ENCODE measurements at regions not wholly inside any gene's neighbourhood (a gene's known extent, or its start where the extent isn't known, plus 50 kb on each side); places are given as distances from the start of the nearest gene placed in this dataset.

GRCh38 chr5:125274211-125274610 lies 527.8 kb upstream of the ZNF608 start:
- no TSS peak for BruUV-seq (replicated peaks)
- no peak for DNase-seq
- intact Hi-C loops (cut with micrococcal nuclease; ENCODE audit: unreplicated experiment) = loop anchor here (10.0 kb wide), 1 partner anchor 529 kb away; the partner anchor contains the start of gene ZNF608
- no peaks in the 10 kb centered on the region for H3K27me3 Mint-ChIP-seq (ENCODE audit: unreplicated experiment)
- TF ChIP-seq CTCF (IDR thresholded peaks at IDR 0.05; ENCODE audit: unreplicated experiment) = no peak
- CTCF ChIA-PET = no interaction called here
- no peaks in the 10 kb centered on the region for H3K36me3 Mint-ChIP-seq (ENCODE audit: insufficient read depth, unreplicated experiment)
- peaks cover 3% of the 10 kb centered on the region for H3K9me3 Mint-ChIP-seq (ENCODE audit: low read depth, unreplicated experiment)
- no peak overlapping the region for H3K4me3 Mint-ChIP-seq (ENCODE audit: low read depth, unreplicated experiment)
- H3K27ac Mint-ChIP-seq (ENCODE audit: unreplicated experiment) = no peak overlapping the region
- peaks cover 40% of the 10 kb centered on the region for H3K4me1 Mint-ChIP-seq (ENCODE audit: low read depth, unreplicated experiment)

DNA sequence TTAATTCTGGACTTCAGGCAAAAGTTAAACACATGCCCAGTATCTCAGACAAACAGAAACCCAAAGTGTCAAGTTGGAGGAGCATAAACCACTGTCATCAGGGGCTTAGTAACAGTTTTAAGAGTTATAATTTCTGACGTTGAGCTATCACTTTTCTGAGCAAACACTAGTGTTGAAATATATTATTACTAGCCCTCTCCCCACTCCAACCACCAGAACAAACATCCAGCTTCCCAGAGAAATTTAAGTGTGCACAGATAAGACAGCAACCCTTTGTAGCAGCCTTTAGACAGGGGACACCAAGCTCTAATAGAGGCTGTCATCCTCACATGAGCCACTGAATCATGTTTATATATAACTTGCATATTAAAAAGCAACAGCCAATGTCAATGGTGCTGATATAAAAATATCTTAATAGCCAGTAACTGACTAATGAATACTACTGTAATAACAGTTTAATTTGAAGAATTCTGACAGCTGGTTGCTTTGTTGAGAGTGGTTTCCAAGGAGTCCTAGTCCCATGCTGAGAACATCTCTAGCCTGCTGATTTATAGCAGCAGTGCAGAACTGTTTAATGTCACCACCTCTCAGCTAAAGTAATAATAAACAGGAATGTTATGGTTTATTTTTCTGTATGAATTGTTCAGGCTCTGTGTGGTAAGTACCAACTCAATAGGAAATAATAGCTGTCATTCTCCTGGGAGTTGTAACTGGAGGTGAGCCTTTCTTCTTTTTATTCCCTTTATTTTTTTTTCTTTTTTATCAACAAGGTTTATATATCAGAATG lies 528.7 kb upstream of the ZNF608 start:
- Mint-ChIP-seq H3K4me1 (ENCODE audit: low read depth, unreplicated experiment) (peaks cover 40% of the 10 kb centered on the region), H3K9me3 (ENCODE audit: low read depth, unreplicated experiment) (peaks cover 3% of the 10 kb centered on the region), H3K4me3 (ENCODE audit: low read depth, unreplicated experiment) (no peak overlapping the region), H3K27me3 (ENCODE audit: unreplicated experiment) (no peaks in the 10 kb centered on the region), H3K27ac (ENCODE audit: unreplicated experiment) (no peak overlapping the region), H3K36me3 (ENCODE audit: insufficient read depth, unreplicated experiment) (no peaks in the 10 kb centered on the region)
- intact Hi-C loops (cut with micrococcal nuclease; ENCODE audit: unreplicated experiment) = loop anchor here (5.0 to 10.0 kb wide), 2 partner anchors 137 to 530 kb away; partner anchors contain the start of gene ZNF608
- TF ChIP-seq CTCF (IDR thresholded peaks at IDR 0.05; ENCODE audit: unreplicated experiment) = no peak
- CTCF ChIA-PET = interaction anchor here (0.6 to 1.2 kb wide), 2 partner anchors 13 to 614 kb away, joined by 3 read pairs; no protein-coding TSS in a partner anchor
- DNase-seq = no peak
- no TSS peak for BruUV-seq (replicated peaks)

GRCh38 chr5:125275725-125276090 lies 529.3 kb upstream of the ZNF608 start:
- intact Hi-C loops (cut with micrococcal nuclease; ENCODE audit: unreplicated experiment) = loop anchor here (5.0 to 10.0 kb wide), 2 partner anchors 137 to 531 kb away; partner anchors contain the start of gene ZNF608
- Mint-ChIP-seq H3K4me1 (ENCODE audit: low read depth, unreplicated experiment) (peaks cover 40% of the 10 kb centered on the region), H3K27me3 (ENCODE audit: unreplicated experiment) (no peaks in the 10 kb centered on the region), H3K27ac (ENCODE audit: unreplicated experiment) (no peak overlapping the region), H3K36me3 (ENCODE audit: insufficient read depth, unreplicated experiment) (no peaks in the 10 kb centered on the region), H3K4me3 (ENCODE audit: low read depth, unreplicated experiment) (no peak overlapping the region), H3K9me3 (ENCODE audit: low read depth, unreplicated experiment) (peaks cover 3% of the 10 kb centered on the region)
- CTCF ChIA-PET = interaction anchor here (0.6 to 1.2 kb wide), 3 partner anchors 14 to 691 kb away, joined by 3 read pairs; no protein-coding TSS in a partner anchor
- no peak for DNase-seq
- BruUV-seq (replicated peaks) = no TSS peak
- TF ChIP-seq CTCF (IDR thresholded peaks at IDR 0.05; ENCODE audit: unreplicated experiment) = no peak

GRCh38 chr5:125276096-125276495 lies 529.7 kb upstream of the ZNF608 start:
- Mint-ChIP-seq H3K9me3 (ENCODE audit: low read depth, unreplicated experiment) (peaks cover 3% of the 10 kb centered on the region), H3K36me3 (ENCODE audit: insufficient read depth, unreplicated experiment) (no peaks in the 10 kb centered on the region), H3K27ac (ENCODE audit: unreplicated experiment) (no peak overlapping the region), H3K27me3 (ENCODE audit: unreplicated experiment) (no peaks in the 10 kb centered on the region), H3K4me3 (ENCODE audit: low read depth, unreplicated experiment) (no peak overlapping the region), H3K4me1 (ENCODE audit: low read depth, unreplicated experiment) (peaks cover 40% of the 10 kb centered on the region)
- TF ChIP-seq CTCF (IDR thresholded peaks at IDR 0.05; ENCODE audit: unreplicated experiment) = no peak
- no peak for DNase-seq
- CTCF ChIA-PET = interaction anchor here (0.7 kb wide), 1 partner anchor 691 kb away, joined by 3 read pairs; no protein-coding TSS in a partner anchor
- BruUV-seq (replicated peaks) = no TSS peak
- intact Hi-C loops (cut with micrococcal nuclease; ENCODE audit: unreplicated experiment) = loop anchor here (5.0 to 10.0 kb wide), 2 partner anchors 136 to 531 kb away; partner anchors contain the start of gene ZNF608
